GM21423 (cell line): ENCODE measurements at regions not wholly inside any gene's neighbourhood (a gene's known extent, or its start where the extent isn't known, plus 50 kb on each side); places are given as distances from the start of the nearest gene placed in this dataset.
"Not testable (repeated sequence)": the region's sequence is repeated elsewhere in the genome, so short reads cannot be mapped to it uniquely, and the experiment has no call there.

ENCODE experiments used
- ATAC-seq: cut with Tn5 transposase; IDR thresholded peaks from one replicate; pipeline ENCODE4 v1.9.1; 2021; ENCODE audit warnings: mild to moderate bottlenecking, moderate library complexity; ENCODE audit not compliant: unreplicated experiment

DNA sequence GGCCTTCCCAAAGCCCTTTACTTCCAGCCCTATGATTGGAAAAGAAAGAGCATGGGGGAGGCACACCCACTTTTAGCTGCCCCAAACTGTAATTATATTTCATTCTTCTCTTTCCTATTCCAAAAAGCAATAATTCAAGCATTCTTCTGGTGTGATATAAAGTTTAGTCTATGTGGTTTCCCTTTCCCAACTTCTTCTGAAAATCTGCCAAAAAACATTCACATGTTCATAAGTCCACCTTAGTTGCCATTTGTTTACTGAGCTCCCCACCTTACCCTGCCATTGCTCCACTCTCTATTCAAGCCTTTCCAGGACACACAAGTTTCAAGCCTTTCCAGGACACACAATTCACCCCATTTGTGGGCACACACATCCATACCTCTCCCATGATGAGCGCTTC is 111.6 kb upstream of the BMAL1 start:
- ATAC-seq = no peak

DNA sequence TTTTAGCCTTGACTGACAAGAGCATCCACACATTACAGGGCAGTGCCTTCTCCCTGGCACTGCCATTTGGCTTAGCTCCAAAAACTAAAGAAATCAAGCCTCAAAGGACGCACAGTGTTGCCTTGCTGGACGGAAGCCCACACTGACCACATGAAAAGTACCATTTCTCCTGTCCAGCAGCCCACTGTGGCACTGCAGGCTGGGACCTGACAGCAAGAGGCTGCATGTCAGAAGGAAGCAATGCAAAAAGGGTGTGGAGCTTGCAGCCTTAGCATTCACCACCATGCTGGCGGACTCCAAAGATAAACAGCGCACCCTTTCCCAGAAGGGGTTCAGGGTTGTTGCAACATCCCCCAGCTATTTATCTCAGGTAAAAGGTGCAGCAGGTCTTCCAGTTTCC is 109.3 kb upstream of the BMAL1 start:
- ATAC-seq = no peak

DNA sequence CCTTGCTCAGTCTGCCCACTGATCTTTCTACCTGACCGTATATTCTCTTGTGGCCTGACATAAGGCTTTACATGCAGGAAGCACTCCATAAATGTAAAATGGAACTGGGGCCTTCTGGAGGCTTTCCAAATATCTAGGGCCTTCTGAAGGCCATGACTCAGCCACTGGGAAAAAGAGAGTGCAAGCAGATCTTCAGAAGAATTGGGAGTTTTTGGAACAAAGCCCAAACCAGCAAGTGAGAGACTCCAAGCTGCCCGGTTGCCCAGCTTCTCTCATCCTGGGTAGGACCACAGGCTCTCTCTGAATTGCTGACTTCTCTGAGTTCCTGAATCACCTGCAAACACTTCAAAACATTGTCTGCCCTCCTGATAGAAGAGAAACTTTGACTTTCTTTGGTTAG is 107.9 kb upstream of the BMAL1 start:
- ATAC-seq = no peak

DNA sequence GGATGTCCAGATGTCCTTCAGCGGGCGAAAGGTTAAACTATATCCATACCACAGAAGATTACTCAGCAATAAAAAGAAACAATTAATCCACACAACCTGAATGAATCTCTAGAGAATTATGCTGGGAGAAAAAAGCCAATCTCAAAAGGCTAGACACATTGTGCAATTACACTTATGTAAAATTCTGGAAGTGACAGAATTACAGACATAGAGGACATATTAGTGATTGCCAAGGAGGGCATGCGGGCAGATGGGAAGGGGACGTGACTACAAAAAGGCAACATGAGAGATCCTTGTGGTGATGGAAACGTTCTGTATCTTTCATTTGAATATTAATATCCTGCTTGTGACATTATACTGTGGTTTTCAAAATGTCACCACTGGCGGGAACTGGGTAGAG is 103.5 kb upstream of the BMAL1 start:
- ATAC-seq = no peak

DNA sequence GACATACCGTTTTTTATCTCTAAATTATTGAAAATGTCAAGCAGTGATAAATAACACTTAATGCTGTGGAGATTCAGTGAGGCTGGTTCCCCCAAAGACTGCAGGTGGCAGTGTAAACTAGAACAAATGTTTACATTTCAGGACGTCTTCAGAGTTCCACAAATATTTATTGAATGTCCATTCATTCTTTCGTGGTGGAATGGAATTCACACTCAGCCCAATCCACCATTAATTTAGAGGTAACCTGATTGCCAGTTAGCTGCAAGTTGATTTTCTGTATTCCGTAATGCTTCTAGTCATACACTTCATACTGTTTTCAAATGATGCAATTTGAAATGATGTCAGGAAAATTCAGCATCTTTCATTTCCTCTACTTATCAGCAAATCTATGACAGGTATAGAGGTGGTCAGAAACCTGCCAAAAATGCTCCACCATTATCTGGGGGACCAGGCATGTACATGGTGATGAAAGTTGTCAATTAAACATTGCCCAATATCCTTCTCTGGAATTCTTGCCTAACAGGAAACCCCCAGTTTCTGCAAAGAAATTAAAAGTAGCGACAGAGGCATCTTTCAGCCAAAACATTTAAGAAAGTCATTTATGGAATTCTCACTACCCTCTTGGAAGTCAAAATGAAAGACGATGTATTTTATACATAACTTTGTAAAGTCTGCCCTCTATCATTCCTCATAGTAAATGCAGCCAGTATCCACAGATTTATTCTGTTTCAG is 94.3 kb upstream of the BMAL1 start:
- ATAC-seq = no peak

DNA sequence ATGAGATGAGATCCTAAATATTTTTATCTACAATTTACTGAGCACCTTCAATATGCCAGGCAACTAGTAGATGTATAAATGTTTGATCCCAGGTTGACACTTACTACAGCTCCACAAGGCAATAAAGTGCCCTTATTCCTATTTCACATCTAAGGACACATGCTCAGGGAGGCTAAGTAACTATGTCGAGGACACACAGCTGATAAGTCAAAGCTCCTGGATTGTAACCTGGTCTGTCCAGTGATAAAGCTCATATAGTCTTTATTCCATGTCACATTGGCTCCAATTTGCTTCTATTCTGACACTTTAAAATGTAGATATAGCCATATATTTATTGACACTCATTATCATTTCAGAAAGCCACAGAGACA is 93.8 kb upstream of the BMAL1 start:
- no peak for ATAC-seq

DNA sequence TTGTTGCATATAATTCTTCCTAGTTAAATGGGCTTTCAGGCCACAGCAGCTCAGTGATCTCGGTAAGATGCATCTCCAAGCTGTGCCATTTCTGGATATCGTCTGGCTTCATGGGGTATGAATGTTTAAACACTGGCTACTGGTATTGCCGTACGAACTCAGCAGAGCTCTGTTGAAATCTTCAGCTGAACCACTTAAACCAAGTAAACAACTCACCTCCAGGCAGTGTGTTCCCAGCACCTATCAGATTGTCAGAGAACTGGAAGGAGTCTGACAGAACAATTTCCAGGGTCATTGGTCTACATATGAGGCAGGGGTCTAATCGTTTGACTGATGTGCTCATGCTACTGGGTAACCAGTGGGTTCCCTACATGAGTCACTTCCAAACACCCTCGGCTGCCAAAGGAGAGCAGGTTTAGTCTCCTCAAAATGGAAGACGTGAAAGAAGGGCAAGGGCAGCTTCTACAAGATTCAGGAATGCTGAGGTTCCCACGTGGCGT is 93.2 kb upstream of the BMAL1 start:
- no peak for ATAC-seq

DNA sequence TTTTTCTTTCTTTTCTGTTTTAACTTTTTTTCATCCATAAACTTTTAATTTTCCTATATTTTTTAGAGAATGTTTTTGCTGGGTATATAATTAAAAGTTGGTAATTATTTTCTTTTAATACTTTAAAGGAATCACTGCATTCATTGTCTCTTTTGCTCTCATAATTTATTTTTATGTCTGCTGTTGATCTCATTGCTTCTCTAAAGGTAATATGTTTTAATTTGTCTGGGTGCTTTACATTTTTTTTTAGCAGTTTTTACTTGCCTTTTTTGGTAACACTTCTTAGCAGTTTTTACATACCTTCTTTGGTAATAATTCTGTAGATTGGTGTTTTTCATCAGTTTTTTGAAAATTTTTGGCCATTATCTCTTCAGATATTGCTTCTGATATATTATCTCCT is 89.4 kb upstream of the BMAL1 start:
- ATAC-seq = no peak

DNA sequence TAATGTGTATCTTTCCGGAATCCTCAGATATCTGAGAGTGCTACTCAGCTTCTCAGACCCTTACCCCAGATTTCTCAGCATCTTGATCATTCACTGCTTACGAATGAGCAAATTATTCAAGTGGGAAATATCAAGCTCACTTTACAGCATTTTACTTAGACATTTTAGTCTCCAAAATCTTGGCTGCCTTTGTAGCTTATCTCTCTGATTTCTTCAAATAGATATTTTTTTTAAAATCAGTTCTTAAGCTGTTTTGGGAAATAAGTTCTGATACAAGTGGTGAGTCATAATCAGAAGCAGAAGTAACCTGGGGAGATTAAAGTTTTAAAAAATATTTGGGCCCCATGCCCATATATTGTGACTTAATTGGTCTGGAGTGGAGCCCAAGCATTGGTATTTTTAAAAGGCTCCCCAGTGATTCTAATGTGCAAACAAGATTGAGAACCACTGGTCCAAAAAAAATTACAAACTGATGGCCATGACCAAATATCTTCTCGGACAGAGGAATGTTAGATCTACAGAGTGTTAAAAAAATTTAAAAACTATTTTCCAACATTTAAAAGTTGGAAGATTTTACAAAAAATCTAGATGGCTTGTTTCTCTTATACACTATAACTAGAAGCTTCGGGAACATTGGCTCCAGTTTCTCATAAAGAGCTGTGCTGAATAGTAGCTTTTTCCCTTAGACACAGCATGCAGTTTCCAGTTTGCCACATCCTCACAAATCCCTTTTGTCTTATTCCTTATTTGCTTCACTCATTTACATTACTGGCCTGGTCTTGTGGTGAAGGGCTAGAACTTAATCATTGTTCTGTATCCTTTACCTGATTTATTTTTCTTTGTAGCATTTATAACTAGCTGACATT is 87.8 kb upstream of the BMAL1 start:
- no peak for ATAC-seq

DNA sequence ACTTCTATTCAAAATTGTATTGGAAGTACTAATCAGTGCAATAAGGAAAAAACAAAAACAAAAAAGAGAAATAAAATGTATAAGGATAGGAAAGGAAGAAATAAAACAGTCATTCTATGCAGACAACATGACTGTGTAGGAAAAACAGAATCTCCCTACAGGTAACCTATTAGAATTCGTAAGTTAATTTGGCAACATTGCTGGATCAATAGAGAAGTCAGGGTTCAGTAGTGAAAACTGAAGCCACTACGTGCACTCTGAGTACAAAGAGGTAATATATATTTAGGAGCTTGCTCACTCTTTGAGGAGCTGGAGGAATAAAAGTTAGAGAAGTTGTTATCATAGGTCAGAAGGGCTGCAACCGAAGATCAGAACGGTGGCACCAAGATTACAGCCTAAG is 84.0 kb upstream of the BMAL1 start:
- no peak for ATAC-seq

DNA sequence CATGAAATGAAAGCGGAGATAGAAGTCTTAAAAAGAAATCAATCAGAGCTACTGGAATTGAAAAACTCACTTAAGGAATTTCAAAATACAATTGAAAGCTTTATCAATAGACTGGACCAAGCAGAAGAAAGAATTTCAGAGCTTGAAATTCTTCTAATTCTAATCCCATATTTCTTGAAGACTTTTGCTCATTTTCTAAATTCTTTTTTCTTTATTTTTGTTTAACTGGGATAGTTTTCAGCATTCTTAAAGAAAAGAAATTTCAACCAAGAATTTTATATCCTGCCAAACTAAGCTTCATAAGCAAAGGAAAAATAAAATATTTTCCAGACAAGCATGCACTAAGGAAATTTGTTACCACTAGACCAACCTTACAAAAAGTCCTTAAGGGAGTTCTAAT is 80.2 kb upstream of the BMAL1 start:
- not testable (repeated sequence) for ATAC-seq

DNA sequence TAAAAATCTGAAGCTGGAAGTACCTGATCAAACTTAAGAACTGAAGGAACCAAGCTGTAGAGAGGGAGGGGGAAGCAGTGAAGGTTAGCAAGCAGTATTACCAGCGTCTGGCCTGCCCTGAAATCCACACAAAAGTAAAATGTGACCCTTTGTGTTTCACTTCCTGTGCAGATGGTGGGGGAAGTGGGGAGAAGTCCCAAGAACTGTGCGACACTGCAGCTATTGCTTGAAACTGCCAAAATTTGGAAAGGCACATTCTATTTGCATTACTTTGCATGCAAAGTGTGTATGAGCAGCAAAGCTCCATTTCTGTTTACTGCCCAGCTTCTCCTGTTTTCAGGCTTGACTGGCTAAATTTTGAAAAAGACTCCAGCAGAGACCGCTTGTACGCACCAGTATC is 72.1 kb upstream of the BMAL1 start:
- peak; percentile 78 for ATAC-seq

DNA sequence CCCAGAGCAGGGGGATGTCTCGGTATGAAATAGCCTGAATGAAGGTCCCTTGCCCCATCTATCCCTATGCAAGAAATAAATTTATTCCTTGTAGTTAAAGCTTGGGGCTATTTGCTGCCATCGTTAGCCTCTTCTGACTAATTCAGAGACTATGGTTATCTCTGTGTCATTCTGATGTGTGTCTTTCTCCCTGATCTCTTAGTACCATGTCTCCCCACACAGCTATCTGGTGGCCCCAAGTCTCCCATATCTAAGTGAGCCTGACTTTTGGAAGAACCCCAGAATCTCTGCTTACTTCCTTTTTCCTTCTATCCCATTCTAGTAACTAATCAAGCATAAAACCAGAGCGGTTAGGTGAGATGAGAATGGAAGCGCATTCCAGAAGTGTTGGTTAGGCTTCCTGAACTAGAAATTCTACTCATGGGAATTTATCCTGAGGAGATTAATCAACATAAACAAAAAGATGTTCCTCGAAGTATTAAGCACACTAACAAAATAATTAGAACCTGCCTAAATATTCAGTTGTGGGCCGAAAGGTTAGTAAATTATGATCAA is 71.4 kb upstream of the BMAL1 start:
- no peak for ATAC-seq

DNA sequence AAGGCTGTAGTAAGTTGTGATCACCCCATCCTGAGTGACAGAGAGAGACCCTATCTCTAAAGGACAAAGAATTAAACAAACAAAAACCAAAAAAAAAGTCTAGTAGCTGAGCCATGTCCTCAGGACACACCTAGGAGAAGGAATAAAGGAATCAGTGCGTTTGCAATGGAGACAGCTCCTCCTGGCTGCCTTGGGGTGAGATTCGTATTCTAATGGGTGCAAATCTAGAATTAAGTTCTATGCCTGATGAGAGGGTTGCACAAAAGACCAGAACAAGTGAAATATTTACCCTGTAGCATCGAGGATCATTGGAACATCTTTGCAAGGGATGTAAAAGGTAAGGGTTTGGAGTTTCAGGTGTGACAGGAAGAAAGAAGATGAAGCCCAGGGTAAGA is 70.3 kb upstream of the BMAL1 start:
- ATAC-seq = no peak

DNA sequence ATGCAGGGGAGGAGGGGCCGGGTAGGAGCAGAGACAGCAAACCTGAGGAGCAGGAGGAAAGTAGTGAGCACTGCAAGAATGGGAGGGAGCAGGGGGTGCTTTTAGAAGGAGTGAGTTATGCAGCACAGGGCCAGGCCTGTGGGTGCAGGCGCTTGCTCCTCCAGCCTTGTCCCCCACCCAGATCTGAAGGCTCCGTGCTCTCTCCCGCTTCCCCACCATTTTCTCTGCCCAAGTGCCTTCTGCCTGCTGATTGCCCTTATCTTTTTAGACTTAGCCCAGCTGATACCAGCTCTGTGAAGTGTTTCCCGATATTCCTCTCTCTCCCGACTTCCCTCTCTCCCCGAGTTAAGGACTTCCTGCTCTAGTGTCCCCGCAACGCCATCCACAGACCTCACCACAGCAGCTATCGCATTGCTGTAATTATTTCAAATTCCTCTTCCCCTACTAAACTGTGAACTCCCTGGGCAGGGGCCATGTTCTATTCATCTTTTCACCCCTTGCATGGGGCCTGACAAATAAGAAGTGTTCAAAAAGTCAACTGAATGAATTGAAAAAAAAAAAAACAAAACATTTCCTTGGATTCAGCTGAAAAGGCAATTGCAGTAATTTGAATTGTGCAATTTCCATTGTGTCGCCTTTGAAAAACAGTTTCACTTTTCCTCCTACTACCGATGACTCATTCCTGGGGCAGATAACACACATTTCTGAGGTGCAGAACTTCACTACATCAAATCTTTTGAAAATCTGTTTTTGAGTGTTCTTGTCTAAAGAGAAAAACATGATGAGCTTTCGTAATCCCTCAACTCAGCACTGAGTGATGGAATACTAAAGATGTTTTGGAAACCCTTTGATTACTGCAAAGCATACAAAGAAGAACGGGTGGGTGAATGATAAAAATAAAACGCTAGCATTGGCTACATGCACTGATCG is 69.7 kb upstream of the BMAL1 start:
- ATAC-seq = no peak

DNA sequence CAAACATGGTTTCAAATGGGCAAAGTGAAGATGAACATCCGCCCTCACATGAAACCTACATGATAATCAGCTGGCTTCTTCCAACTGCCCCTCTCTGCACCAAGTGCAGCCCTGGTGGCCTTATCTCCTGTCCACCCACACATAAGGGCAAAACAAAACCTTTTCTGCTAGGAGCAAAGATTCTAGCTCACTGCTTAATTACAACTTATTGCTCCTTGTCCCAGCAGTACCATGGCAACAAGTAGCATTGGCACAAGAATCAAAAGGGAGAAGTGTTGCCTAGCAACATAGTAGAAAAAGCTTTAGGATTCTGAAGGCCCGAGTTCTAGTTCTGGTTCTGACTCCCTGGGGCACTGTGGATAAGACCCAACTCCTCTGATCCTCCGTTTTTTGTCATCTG is 68.7 kb upstream of the BMAL1 start:
- ATAC-seq = no peak

DNA sequence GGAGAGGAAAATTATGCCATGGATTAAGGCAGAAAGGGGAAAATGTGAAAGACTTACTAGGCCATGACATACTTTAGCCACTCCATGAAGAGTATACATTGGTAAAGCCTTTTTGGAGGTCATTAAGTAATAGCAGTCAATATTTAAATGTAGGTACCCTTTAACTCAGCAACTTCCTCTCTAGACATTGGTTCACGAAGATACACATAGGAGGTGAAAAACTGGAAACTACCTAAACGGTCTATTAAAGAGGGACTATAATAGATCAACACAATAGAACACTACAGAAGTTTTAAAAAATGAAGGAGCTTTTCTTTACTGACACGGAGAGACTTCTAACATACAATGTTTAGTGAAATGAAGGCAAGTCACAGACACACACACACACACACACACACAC is 68.2 kb upstream of the BMAL1 start:
- ATAC-seq = no peak

DNA sequence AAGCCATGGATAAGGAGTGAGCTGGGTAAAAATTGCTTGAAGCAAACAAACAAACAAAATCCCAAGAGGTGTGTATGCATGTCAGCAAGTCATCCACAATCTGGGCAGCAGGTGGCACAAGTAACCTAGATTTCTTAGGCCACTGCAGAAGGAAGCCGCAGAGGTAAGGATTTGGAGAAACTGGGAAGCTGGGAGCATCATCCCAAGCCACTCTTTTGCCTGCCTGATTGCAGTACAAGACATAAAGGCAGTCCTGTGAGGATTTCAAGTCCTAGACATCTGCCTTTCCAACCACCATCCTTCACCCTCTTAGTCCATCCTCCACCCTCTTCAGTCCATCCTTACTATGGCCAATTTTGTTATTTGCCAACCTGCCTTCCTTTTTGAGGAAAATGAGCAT is 67.2 kb upstream of the BMAL1 start:
- ATAC-seq = no peak

DNA sequence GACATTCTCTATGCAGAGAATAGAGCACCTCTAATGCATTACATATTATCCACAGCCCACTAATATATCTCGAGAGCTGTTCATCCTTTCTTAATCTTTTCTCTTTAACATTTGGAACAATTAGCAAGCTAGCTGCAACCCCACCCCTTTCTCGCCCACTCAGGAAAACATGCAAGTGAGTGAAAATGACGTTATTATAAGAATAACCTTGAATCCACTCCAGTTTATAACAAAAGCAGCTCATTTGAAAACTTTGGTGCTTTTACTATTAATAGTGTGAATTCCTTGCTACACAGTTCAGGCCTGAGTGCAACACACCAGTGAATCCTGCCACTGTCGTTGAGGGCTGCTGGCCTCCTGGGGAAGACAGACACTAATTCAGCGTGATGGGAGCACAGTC is 63.3 kb upstream of the BMAL1 start:
- ATAC-seq = no peak

DNA sequence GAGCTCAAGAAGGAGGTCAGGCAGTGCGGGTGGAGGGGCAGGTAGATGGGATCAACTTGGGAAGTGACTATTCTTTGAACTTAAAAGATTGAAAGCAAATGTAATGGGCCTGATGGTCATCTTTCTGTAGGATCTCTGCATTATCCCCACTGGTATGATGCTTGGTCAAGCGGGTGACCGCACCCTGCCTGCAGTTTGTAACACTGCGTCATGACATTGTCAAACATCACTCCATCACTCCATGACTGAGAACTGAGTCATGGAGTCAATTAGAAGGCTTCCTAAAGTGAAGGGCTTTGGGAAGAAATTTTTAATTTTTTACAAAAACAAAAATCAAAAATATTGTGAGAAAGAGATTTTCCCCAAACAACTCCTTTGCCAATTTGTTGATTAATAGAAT is 62.4 kb upstream of the BMAL1 start:
- no peak for ATAC-seq
